Amniotic epithelial cell (primary cell): ENCODE measurements at regions not wholly inside any gene's neighbourhood (a gene's known extent, or its start where the extent isn't known, plus 50 kb on each side); places are given as distances from the start of the nearest gene placed in this dataset.

Experiments
- DNase-seq: peaks from one replicate; pipeline ENCODE4 v3.0.0-alpha.2; 2010; ENCODE audit warnings: low read depth

DNA sequence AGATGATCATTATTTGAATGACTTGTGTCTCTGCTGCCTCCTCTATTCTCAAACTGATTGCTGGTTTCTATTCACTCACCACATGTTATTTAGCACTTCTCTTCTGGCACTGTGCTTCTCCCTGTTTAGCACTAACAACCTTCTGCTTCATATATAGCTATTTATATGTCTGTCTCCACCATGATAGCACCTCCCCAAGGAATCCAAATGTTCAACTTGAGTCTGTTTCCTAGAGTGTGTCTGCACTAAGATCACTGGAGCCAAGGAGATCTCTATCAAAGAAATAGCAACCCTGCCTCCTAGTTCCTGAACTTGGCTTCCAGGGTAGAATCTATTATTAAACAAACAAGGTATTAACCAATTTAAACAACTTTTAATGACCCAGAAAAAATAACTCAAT is 104.5 kb downstream of the CYP26A1 start:
- DNase-seq, result no peak

DNA sequence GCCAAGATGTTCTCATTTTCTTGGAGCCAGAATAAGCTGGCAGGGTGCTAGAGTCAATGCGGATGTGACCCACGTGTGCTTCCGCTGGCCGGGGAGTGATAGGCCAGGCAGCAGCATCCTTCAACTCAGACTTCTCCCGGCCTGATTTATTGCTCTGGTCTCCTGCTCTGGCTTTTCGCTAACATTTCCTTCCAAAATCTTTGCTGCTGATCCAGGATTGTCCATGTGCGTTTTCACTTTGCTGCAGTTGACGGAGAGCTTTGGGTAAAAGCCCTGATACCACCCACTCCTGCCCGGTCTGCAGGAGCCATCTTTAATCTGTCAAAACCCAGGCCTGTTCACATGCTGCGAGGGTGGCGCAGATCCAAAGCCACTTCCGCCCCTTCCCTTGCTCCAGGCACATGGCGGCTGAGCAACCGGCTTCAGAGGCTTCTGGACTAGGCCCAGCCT is 106.8 kb downstream of the CYP26A1 start:
- DNase-seq, result peak; percentile 42

GRCh38 chr10:93181271-93182048 is 107.8 kb downstream of the CYP26A1 start:
- DNase-seq, result no peak

- DNase-seq, result no peak
These were observed 108.3 kb downstream of the CYP26A1 start for GRCh38 chr10:93182049-93182327.

- DNase-seq, result no peak
These were observed 109.1 kb downstream of the CYP26A1 start for GRCh38 chr10:93182790-93183189.

- no peak for DNase-seq
These were observed 113.0 kb downstream of the CYP26A1 start for GRCh38 chr10:93186653-93187052.

- DNase-seq, result no peak
These were observed 116.3 kb downstream of the CYP26A1 start for GRCh38 chr10:93189944-93190343.

GRCh38 chr10:93190372-93190771 is 116.7 kb downstream of the CYP26A1 start:
- no peak for DNase-seq

DNA sequence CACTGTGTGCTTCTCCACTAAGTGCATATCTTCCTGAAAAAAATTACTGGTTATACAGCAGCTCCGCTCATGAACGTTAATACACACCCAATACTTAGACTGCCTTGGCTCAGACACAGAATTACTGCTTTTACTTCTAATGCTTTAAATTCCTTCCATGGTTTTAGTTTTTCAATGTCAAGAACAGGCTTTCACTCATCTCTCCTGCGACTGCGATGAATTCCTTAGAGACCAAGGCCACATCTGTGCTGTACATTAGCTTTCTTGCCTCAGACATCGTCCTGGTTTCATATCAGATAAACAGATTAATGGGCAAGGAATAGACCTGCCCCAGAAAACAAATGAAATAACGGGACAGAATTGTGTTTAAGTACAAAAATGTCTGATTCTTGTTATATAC is 120.2 kb downstream of the CYP26A1 start:
- no peak for DNase-seq

- DNase-seq, result peak; percentile 47
These were observed 124.9 kb downstream of the CYP26A1 start for GRCh38 chr10:93198401-93199131.

DNA sequence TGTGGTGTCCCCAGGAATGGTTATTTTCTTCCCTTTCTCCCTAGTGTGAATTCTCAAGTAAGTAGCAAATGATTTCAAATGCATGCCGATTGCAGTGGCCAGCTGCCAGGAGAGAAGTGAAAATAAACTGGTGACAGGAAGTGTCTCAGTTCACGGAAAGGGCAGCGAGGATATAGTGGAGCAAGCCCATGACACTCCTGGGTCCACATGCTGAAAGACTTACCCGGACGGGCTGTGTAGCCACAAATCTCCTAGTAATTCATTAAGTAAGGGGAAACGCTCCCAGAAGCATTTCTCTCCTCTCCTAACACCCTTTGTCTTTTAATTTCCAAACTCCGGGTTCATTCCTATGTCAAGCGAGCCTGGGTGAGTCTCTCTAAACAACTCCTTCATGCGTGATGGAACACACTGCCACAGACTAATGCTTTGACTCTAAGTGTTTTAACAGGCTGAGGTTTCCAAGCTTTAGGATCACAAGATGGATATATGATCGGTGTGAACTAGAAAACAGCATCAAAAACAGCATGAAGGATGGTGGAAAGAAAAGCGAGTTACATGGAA is 125.6 kb downstream of the CYP26A1 start:
- peak; percentile 43 for DNase-seq

DNA sequence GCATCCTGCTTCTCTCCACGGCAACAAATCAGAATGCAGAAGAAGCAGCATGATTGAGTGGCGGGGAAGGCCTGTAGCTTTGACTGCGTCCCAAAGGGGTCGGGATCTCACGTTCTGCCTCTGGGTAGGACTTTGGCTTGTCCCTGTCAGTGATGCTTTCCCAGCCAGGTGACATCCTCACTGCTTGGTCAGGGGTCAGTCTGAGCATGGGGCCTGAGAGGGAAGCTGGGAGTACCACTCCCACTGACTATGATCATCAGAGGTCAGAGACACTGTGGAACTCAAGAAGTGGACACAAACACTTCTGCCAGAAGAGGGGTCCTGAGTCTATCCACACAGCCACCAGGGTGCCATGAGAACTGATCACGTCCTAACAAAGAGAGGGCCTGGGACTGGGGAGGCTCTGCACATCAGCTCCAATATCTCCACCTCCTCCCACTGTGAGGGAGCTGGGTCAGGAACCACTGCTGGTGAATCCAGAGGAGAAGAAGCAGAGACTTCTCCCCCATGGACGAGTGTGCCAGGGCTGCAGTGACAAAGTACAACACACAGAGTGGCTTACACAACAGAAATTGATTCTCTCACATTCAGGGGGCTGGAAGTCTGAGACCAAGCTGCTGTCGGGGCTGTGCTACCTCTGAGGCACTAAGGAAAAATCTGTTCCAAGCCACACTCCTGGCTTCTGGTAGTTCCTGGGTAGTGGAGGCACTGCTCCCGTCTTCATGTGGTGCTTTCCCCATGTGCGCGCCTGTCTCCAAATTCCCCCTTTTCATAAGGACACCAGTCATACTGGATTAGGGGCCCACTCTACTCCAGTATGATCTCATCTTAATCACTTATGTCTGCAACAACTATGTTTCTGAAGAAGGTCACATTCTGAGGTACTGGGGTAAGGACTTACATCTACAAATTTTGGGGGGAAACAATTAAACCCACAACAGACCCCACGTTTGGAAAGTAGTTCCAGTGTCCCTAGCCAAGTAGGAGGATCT is 131.1 kb downstream of the CYP26A1 start:
- DNase-seq, result no peak

GRCh38 chr10:93206652-93207051 is 133.0 kb downstream of the CYP26A1 start:
- peak; percentile 6 for DNase-seq

DNA sequence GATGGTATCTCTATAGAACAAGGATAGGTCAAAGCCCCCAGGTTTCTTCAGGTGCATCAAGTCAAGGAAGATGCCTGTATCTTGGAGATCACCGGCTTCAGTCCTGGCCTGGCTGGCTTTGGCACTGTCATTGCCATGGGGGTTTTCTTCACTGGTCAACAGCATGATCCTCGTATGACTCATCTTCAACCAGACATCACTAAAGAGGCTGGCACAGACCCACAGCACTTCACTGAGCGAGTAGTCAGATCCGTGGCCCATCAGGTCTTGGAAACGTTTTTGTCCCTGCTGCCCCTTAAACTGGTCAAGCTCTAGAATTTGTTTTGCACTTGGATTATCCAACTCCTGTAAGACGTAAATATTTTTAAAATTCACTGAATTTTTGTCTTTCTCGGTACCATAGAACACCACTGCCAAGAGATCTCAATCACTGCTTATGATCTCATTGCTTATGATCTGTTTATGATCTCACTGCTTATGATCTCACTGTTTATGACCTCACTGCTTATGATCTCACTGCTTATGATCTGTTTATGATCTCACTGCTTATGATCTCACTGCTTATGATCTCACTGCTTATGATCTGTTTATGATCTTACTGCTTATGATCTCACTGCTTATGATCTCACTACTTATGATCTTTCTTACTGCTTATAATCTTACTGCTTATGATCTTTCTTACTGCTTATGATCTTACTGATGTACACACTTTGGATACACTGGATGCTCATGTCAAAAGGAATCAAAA is 135.2 kb downstream of the CYP26A1 start:
- peak; percentile 16 for DNase-seq

DNA sequence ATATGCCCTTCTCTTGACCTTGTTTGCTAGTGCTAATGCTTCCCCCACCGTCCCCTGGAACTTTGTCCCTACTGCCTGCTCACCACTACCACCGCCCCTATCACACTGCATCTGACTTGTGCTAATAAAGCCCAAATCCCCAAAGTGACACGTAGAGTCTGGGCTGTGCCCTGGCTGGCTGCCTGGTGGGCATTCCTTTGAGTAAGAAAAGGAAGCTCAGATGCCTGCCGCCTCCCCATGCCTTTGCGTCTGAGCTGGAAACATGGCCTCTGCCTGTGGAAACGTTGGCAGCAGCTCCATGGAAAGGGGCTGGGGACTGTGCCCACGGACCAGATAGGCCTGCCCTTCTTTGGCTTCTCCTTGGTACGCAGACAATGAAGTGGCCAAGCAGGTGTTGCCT is 138.3 kb downstream of the CYP26A1 start:
- DNase-seq, result no peak

DNA sequence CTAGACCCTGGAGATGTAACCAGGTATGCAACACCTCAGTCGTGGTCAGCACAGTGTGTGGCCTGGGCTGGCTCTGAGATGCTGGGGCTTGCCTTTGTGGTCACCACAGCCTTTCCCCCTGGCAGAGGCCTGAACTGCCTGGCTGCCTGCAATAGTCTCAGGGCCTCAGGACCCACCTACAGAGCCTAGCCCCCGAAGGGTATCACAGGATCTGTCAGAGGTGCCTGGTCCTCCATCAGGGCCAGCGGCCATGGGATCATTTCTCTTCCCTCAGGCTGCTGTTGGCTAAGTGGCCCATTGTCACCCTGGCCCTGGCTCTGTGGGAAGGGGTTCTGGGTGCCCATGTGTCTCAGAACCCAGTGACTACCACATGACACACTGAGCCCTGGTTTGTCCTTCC is 141.6 kb downstream of the CYP26A1 start:
- no peak for DNase-seq

GRCh38 chr10:93216341-93216985 is 142.8 kb downstream of the CYP26A1 start:
- DNase-seq, result no peak

DNA sequence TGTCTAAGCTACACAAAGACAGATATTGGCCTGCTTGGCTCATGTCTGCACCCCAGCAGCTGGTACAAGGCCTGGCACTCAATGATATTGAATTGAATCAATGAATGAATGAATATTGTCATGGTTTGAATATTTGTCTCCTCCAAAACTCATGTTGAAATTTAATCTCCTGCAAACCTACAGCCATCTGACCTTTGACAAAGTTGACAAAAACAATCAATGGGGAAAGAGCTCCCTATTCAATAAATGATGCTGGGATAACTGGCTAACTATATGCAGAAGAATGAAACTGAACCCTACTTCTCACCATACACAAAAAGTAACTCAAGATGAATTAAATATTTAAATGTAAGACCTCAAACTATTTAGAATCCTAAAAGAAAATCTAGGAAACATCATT is 144.7 kb downstream of the CYP26A1 start:
- no peak for DNase-seq

- DNase-seq, result peak; percentile 4
These were observed 145.7 kb downstream of the CYP26A1 start for GRCh38 chr10:93219347-93219746.

- DNase-seq, result no peak
These were observed 146.8 kb downstream of the CYP26A1 start for GRCh38 chr10:93220296-93221170.
